GM19468 (cell line): ENCODE measurements at regions not wholly inside any gene's neighbourhood (a gene's known extent, or its start where the extent isn't known, plus 50 kb on each side); places are given as distances from the start of the nearest gene placed in this dataset.

ENCODE experiments used
- ATAC-seq: cut with Tn5 transposase; IDR thresholded peaks from one replicate; pipeline ENCODE4 v1.9.1; 2021; ENCODE audit warnings: mild to moderate bottlenecking, moderate library complexity, moderate number of reproducible peaks; ENCODE audit not compliant: unreplicated experiment; ENCODE audit errors: extremely low read depth

DNA sequence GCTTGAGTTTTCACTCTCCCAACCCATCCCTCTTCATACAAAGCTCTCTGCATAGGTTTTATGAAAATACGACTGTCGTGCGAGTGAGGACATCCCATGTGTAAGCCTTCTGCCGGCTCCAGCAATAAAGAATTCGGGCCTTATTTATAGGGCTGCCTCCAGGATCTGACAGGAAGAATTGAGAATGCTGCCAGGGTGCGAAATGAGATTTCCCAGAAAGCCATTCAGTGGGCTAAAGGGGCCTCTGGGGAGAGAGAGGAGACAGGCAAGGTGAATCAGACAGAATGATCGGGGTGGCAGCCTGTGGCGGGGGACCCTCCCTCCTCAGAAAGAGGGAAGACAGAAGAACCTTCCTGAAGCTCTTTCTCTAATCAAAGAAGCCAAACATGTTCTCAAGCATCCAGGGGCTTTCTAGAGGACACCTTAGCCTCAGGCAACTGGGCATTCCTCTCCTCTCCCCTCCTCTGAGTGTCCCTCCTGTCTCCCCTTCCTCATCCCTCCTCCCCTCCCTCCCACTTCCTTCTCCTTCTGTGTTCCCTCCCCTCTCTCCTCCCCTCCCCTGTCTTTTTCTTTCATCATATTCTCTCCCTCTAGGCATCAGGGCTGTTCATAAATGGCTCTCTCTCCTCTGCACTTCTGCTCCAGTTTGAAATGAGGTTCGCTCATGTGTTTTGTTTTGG is 410.9 kb downstream of the TYW1 start:
- ATAC-seq: no peak

GRCh38 chr7:67408109-67408508 is 411.5 kb downstream of the TYW1 start:
- ATAC-seq: no peak

DNA sequence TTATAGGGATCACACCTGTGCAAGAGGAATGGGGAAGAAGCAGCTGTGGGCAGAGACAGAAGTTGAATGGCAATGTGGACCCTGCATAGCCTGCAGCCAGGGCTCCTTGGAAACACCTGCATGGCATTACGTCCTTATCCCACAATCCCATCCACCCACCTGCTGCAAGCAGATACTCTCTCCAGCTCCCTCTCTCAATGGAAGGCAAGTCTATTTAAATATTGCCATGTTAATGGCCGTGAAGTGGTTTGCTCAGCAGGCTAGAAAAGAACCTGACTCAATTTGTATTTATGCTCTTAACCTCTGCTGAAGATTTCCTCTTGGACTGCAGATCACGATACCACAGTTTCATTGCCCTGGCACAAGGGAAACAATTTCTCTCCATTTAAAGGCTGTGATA is 417.0 kb downstream of the TYW1 start:
- no peak for ATAC-seq

DNA sequence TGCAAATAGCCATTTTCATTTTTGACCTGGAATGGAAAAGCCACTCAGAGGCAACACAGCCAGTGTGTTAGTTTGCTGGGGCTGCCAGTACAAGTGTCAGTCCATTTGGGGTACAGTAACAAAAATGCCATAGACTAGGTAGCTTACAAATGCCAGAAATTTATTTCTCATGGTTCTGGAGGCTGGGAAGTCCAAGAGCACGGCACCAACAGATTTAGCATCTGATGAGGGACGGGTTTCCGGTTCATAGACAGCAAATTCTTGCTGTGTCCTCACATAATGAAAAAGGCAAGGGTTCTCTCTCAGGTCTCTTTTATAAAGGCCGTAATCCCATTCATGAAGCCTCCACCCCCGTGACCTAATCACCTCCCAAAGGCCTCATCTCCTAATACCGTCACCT is 418.2 kb downstream of the TYW1 start:
- no peak for ATAC-seq

DNA sequence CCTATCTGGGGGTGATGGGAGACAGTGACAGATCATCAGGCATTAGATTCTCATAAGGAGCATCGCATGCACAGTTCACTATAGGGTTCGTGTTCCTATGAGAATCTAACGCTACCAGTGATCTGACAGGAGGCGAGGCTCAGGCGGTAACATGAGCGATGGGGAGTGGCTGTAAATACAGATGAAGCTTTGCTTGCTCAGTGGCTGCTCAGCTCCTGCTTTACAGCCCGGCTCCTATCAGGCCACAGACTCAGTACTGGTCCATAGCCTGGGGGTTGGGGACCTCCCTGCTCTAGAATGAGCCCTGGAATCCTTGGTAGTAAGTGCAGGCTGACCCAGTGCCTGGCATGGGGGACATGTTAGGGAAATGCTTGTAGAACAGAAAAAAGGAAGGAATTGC is 426.0 kb downstream of the TYW1 start:
- no peak for ATAC-seq

GRCh38 chr7:67423065-67423464 is 426.4 kb downstream of the TYW1 start:
- no peak for ATAC-seq

GRCh38 chr7:67426654-67427053 is 430.0 kb downstream of the TYW1 start:
- ATAC-seq: no peak

- ATAC-seq: no peak
Measured at GRCh38 chr7:67429735-67430134, 433.1 kb downstream of the TYW1 start.

DNA sequence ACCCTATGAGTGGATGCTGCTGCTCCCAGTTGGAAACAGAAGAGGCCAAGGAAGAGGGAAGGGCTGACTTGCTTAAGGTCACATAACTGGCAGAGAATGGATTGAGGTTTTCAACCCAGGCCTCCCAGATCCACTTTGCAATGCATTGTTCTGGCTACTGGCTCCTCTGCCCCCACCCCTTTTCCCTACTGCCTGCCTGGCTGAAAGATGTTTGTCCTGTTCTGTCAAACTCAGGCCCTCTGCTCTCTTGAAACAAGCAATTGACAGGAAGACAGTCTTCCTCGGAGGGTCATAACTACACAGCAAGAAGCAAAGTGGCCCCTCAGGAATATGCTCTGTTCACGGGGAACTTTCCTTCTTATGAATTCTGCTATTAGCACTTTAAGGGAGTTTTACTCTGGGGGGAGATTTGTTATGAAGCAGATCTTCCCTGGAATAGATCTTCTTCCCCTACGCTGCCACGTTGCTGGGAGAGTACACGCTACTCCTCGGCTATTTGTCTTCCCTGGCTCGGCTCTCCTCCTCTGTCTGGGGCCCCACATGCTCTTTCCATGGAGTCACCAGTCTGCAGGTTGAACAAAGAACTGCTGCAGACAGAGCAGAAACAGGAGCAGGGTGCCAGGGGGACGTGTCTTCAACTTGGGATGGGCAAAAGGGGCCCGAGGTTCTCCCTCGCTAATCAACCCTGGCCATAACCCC is 436.1 kb downstream of the TYW1 start:
- no peak for ATAC-seq

GRCh38 chr7:67435894-67436535 is 439.4 kb downstream of the TYW1 start:
- no peak for ATAC-seq

GRCh38 chr7:67438198-67438882 is 441.7 kb downstream of the TYW1 start:
- no peak for ATAC-seq

GRCh38 chr7:67438913-67439505 is 442.4 kb downstream of the TYW1 start:
- ATAC-seq: no peak

- ATAC-seq: no peak
Measured at GRCh38 chr7:67440321-67440720, 443.7 kb downstream of the TYW1 start.

DNA sequence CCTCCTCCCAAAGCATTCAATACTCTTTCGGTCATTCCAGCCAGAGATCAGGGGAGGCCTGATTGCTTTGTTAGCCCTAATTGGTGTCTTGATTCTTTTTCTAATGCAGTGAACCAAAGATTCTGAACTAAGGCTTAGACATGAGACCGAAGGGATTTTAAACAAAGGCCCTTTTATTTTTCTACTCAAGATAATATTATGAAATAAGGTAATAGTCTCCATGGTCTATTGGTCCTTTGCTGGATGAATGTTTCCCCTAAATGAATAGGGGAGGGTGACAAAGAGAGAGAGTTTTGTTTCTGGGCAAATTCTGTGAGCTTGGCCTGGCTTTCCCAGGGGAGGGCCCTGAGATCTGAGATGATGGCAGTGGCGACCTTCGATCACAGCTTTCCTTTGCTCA is 449.1 kb downstream of the TYW1 start:
- ATAC-seq: no peak

GRCh38 chr7:67447297-67447696 is 450.7 kb downstream of the TYW1 start:
- no peak for ATAC-seq

DNA sequence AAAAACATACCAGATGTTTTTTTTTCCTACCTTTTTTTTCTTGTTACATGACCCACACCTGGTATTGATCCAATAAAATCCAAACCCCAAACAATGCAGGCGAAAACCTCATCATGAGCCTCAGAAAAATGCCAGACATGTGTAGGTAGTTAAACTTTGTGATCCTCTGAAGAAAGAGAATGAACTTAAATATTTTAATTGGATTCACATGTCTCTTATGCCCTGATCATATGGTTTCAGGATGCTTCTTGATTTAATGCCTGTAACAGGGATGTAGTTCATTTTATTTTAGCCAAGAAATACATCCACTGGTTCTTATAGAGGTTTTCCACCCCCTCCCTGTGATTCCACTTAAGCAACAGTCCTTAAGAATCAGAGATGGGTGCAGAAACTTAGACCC is 451.6 kb downstream of the TYW1 start:
- no peak for ATAC-seq

DNA sequence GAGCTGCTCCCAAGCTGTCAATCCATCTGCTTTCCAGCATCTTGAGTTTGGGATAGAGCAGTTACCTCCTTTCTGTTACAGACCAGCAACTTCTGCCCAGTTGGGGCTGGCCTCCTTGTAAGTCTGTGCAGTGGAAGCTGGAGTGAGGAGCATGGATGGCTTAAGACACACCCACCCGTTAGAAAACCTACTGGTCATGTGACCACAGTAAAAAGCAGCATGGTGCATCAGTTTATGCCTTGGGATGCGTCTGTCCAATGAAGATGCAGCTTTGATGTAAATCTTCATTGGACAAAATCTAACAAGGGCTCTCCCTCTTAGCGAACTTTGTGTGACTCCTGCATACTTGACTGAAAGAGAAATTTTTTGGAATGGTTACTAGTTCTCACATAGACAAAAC is 453.5 kb downstream of the TYW1 start:
- ATAC-seq: no peak

DNA sequence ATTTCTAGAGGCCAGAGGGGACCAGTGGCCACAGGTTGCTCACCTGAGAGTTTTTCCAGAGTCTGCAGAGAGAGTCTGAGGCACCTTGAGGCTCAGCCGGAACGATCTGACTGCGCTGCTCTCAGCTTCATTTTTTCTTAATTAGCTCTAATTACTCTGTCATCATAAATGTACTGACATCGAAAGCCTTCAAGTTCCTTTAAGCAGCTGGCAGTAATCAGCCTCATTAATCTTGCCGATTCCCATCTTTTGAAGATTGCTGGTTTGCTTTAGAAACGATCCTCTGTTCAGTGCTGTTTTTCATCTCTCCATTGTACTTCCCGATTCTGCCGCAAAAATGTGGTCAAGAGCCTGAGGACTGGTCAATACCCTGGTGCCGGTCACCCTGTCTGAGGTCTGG is 454.7 kb downstream of the TYW1 start:
- ATAC-seq: no peak

GRCh38 chr7:67452516-67453026 is 455.9 kb downstream of the TYW1 start:
- no peak for ATAC-seq

- no peak for ATAC-seq
Measured at GRCh38 chr7:67453580-67454380, 457.1 kb downstream of the TYW1 start.
